Mesothelial cell of epicardium (in vitro differentiated cells): ENCODE measurements at regions not wholly inside any gene's neighbourhood (a gene's known extent, or its start where the extent isn't known, plus 50 kb on each side); places are given as distances from the start of the nearest gene placed in this dataset.
A peak's percentile ranks its signal among the peaks of the same experiment; 100 is the strongest.

Source experiments
- DNase-seq, 2 experiments: peaks; one replicate each; pipeline ENCODE4 v3.0.0; 2021; ENCODE audit warnings: low spot score in 2 of 2; ENCODE audit not compliant: unreplicated experiment in 2 of 2
- H3K27ac Mint-ChIP-seq: 2 replicates; pipeline ENCODE4 v1.8.0; 2021; ENCODE audit warnings: mixed read lengths
- H3K27me3 Mint-ChIP-seq: 2 replicates; pipeline ENCODE4 v1.8.0; 2021; ENCODE audit warnings: low read depth, mixed read lengths
- H3K36me3 Mint-ChIP-seq: 2 replicates; pipeline ENCODE4 v1.8.0; 2021; ENCODE audit warnings: mixed read lengths
- H3K4me1 Mint-ChIP-seq: 2 replicates; pipeline ENCODE4 v1.8.0; 2021; ENCODE audit warnings: mixed read lengths
- H3K4me3 Mint-ChIP-seq: 2 replicates; pipeline ENCODE4 v1.8.0; 2021; ENCODE audit warnings: mild to moderate bottlenecking, moderate library complexity, mixed read lengths
- H3K9me3 Mint-ChIP-seq: 2 replicates; pipeline ENCODE4 v1.8.0; 2021; ENCODE audit warnings: mixed read lengths
- CTCF ChIP-seq: fragments of 200-600 bp; sonication (generic); IDR thresholded peaks from one replicate; pipeline ENCODE4 v1.5.0; 2021; ENCODE audit warnings: antibody characterized with exemption; ENCODE audit not compliant: unreplicated experiment

GRCh38 chr1:194277927-194278326 lies 1091.5 kb upstream of the B3GALT2 start:
- H3K27ac Mint-ChIP-seq: no peak overlapping the region
- DNase-seq: no peak
- no peaks in the 10 kb centered on the region for H3K27me3 Mint-ChIP-seq
- no peak for TF ChIP-seq CTCF
- H3K4me3 Mint-ChIP-seq: no peak overlapping the region
- peaks cover 11% of the 10 kb centered on the region for H3K9me3 Mint-ChIP-seq
- peaks cover 6% of the 10 kb centered on the region for H3K4me1 Mint-ChIP-seq
- H3K36me3 Mint-ChIP-seq: no peaks in the 10 kb centered on the region

GRCh38 chr1:194273660-194274059 lies 1087.2 kb upstream of the B3GALT2 start:
- no peak for TF ChIP-seq CTCF
- Mint-ChIP-seq H3K36me3 (no peaks in the 10 kb centered on the region), H3K9me3 (peaks cover 8% of the 10 kb centered on the region)

GRCh38 chr1:194268839-194269238 lies 1082.4 kb upstream of the B3GALT2 start:
- Mint-ChIP-seq H3K27me3 (no peaks in the 10 kb centered on the region), H3K9me3 (peaks cover 22% of the 10 kb centered on the region), H3K36me3 (no peaks in the 10 kb centered on the region), H3K4me3 (no peak overlapping the region), H3K27ac (no peak overlapping the region), H3K4me1 (peaks cover 6% of the 10 kb centered on the region)
- DNase-seq: no peak
- no peak for TF ChIP-seq CTCF

More at GRCh38 chr1:194273660-194274059, 1087.2 kb upstream of the B3GALT2 start:
- Mint-ChIP-seq H3K27me3 (no peaks in the 10 kb centered on the region), H3K4me1 (no peaks in the 10 kb centered on the region), H3K4me3 (no peak overlapping the region), H3K27ac (no peak overlapping the region)
- no peak for DNase-seq

GRCh38 chr1:194267021-194267420 lies 1080.6 kb upstream of the B3GALT2 start:
- Mint-ChIP-seq H3K27ac (no peak overlapping the region), H3K4me3 (no peak overlapping the region), H3K27me3 (no peaks in the 10 kb centered on the region), H3K9me3 (peaks cover 33% of the 10 kb centered on the region), H3K4me1 (peaks cover 6% of the 10 kb centered on the region), H3K36me3 (peaks cover 5% of the 10 kb centered on the region)
- DNase-seq: no peak
- TF ChIP-seq CTCF: no peak

- Mint-ChIP-seq H3K36me3 (no peaks in the 10 kb centered on the region), H3K9me3 (peaks cover 10% of the 10 kb centered on the region), H3K27ac (no peak overlapping the region), H3K4me3 (no peak overlapping the region), H3K27me3 (no peaks in the 10 kb centered on the region), H3K4me1 (peaks cover 5% of the 10 kb centered on the region)
- no peak for DNase-seq
- TF ChIP-seq CTCF: no peak
These were observed 1069.6 kb upstream of the B3GALT2 start for GRCh38 chr1:194256010-194256409.

GRCh38 chr1:194252199-194252598 lies 1065.8 kb upstream of the B3GALT2 start:
- no peak for TF ChIP-seq CTCF
- no peak for DNase-seq
- H3K36me3 Mint-ChIP-seq: peaks cover 2% of the 10 kb centered on the region
- H3K4me1 Mint-ChIP-seq: peaks cover 5% of the 10 kb centered on the region
- H3K4me3 Mint-ChIP-seq: no peak overlapping the region
- H3K27ac Mint-ChIP-seq: peak overlapping the region; percentile 71
- H3K9me3 Mint-ChIP-seq: peaks cover 27% of the 10 kb centered on the region
- H3K27me3 Mint-ChIP-seq: no peaks in the 10 kb centered on the region
